Inflammatory macrophage treated with lipopolysaccharide for 4 hours (primary cell): ENCODE measurements at regions not wholly inside any gene's neighbourhood (a gene's known extent, or its start where the extent isn't known, plus 50 kb on each side); places are given as distances from the start of the nearest gene placed in this dataset.

Experiments used
- DNase-seq: peaks from one replicate; pipeline ENCODE4 v3.0.0-alpha.2; 2020

GRCh38 chr11:106344966-106345365 lies 267.5 kb downstream of the AASDHPPT start:
- no peak for DNase-seq

GRCh38 chr11:106353031-106353430 lies 275.6 kb downstream of the AASDHPPT start:
- DNase-seq = no peak

- no peak for DNase-seq
These were observed 291.8 kb downstream of the AASDHPPT start for GRCh38 chr11:106369224-106369623.

- DNase-seq = no peak
These were observed 301.2 kb downstream of the AASDHPPT start for GRCh38 chr11:106378513-106379179.

GRCh38 chr11:106379265-106379664 lies 301.8 kb downstream of the AASDHPPT start:
- no peak for DNase-seq

GRCh38 chr11:106379712-106380111 lies 302.2 kb downstream of the AASDHPPT start:
- no peak for DNase-seq

GRCh38 chr11:106381895-106382294 lies 304.4 kb downstream of the AASDHPPT start:
- DNase-seq = no peak

GRCh38 chr11:106384429-106384828 lies 307.0 kb downstream of the AASDHPPT start:
- DNase-seq = no peak

GRCh38 chr11:106386519-106386918 lies 309.1 kb downstream of the AASDHPPT start:
- DNase-seq = no peak

- no peak for DNase-seq
These were observed 311.6 kb downstream of the AASDHPPT start for GRCh38 chr11:106389101-106389500.

GRCh38 chr11:106390078-106390477 lies 312.6 kb downstream of the AASDHPPT start:
- no peak for DNase-seq

- DNase-seq = no peak
These were observed 314.4 kb downstream of the AASDHPPT start for GRCh38 chr11:106391771-106392420.

- no peak for DNase-seq
These were observed 318.4 kb downstream of the AASDHPPT start for GRCh38 chr11:106395716-106396349.

GRCh38 chr11:106397787-106398501 lies 320.5 kb downstream of the AASDHPPT start:
- no peak for DNase-seq

GRCh38 chr11:106398502-106399075 lies 321.1 kb downstream of the AASDHPPT start:
- DNase-seq = no peak

GRCh38 chr11:106399076-106399511 lies 321.6 kb downstream of the AASDHPPT start:
- no peak for DNase-seq

GRCh38 chr11:106399624-106400023 lies 322.2 kb downstream of the AASDHPPT start:
- no peak for DNase-seq

- DNase-seq = no peak
These were observed 323.6 kb downstream of the AASDHPPT start for GRCh38 chr11:106400949-106401570.

GRCh38 chr11:106403751-106404150 lies 326.3 kb downstream of the AASDHPPT start:
- no peak for DNase-seq

- no peak for DNase-seq
These were observed 331.8 kb downstream of the AASDHPPT start for GRCh38 chr11:106409222-106409621.

GRCh38 chr11:106409671-106410070 lies 332.2 kb downstream of the AASDHPPT start:
- DNase-seq = no peak

GRCh38 chr11:106410902-106411301 lies 333.4 kb downstream of the AASDHPPT start:
- no peak for DNase-seq

- DNase-seq = no peak
These were observed 335.8 kb downstream of the AASDHPPT start for GRCh38 chr11:106413222-106413621.
